Body of pancreas (tissue), 4 donors: ENCODE measurements at regions not wholly inside any gene's neighbourhood (a gene's known extent, or its start where the extent isn't known, plus 50 kb on each side); places are given as distances from the start of the nearest gene placed in this dataset.

ENCODE experiments used
- POLR2A ChIP-seq, 3 donors: fragments of 450-650 bp; IDR thresholded peaks; one replicate each; pipeline ENCODE4 v1.6.1; 2016; ENCODE audit warnings: antibody characterized with exemption in 3 of 3, mild to moderate bottlenecking in 2 of 3
- TF ChIP-seq, protein P1 (sequence below), 7 experiments: fragments of 450-650 bp in 4 of 7; fragments of 200-600 bp in 3 of 7; sonication (generic) in 3 of 7; IDR thresholded peaks; one replicate each; pipeline ENCODE4 v1.5.1; 2016 to 2019; ENCODE audit warnings: antibody characterized with exemption in 7 of 7

DNA sequence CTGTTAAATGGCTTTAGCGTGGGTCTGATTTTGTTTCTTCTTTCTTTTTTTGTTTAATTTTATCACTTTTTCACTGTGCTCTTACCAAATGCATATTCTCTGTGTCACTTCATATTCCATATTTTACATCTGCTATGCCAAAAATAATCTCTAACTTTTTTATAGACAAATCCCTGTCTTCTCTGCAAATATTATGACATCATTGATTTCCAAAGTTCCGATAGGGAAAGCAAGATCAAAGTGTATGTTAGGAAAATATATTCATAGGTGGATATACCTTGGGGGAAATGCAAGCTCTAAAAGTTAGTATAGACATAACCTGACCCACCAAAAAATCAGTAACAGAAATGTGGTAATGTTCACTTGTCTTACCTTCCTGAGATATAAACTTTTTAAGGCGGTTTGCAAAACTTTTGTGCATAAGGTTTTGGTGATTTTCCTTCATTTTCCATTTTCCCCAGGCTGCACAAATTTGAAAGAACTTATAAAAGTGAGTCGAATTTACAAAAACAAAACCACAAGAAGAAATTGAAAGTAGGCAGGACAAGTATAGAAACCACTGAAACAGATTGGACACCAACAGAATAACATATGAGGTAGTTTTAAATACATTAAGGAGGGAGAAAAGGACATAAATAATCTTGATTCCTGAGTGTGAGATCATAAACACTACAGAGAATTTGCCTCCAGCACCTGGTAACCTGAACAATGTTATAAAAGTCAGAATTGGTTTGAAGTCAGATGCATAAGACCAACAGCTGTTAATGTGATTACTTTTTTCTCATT is 63.1 kb upstream of the TFEC start:
- TF ChIP-seq, protein P1, sequence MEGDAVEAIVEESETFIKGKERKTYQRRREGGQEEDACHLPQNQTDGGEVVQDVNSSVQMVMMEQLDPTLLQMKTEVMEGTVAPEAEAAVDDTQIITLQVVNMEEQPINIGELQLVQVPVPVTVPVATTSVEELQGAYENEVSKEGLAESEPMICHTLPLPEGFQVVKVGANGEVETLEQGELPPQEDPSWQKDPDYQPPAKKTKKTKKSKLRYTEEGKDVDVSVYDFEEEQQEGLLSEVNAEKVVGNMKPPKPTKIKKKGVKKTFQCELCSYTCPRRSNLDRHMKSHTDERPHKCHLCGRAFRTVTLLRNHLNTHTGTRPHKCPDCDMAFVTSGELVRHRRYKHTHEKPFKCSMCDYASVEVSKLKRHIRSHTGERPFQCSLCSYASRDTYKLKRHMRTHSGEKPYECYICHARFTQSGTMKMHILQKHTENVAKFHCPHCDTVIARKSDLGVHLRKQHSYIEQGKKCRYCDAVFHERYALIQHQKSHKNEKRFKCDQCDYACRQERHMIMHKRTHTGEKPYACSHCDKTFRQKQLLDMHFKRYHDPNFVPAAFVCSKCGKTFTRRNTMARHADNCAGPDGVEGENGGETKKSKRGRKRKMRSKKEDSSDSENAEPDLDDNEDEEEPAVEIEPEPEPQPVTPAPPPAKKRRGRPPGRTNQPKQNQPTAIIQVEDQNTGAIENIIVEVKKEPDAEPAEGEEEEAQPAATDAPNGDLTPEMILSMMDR (IDR thresholded peaks at IDR 0.05) = no peak
- no peak for TF ChIP-seq POLR2A (IDR thresholded peaks at IDR 0.05)
